Kasumi-1 (cell line): ENCODE measurements at regions not wholly inside any gene's neighbourhood (a gene's known extent, or its start where the extent isn't known, plus 50 kb on each side); places are given as distances from the start of the nearest gene placed in this dataset.
"Not testable (repeated sequence)": the region's sequence is repeated elsewhere in the genome, so short reads cannot be mapped to it uniquely, and the experiment has no call there.

Source experiments
- DNase-seq, 2 experiments: peaks; one replicate each; lab custom pipeline; 2025; lab: John Stamatoyannopoulos, UW

DNA sequence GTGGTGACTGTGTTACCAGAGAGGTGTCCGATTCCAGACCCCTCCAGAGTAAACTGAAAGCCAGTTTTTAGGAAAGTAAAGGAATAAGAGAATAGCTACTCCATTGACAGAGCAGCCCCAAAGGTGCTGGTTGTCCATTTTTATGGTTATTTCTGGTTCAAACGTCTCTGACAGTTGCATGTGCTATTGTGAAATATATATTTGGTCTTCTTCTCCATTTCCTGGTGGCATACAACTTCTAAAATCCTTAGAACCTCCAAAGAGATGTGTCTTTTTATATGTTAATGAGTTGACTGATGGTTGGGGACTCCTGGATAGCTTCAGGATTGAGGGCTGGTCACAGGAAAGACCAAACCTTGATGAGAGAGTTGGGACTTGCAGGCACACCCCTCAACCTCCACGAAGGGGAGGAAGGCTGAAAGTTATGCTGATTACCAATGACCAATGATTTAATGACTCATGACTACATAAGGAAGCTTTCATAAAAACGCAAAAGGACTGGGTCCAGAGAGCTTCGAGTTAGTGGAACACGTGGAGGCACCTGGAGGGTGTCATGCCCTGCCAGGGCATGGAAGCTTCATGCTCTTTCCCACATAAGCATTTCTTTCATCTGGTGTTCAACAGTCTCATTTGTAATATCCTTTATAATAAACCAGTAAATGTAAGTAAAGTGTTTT is 100.7 kb downstream of the SLC16A1 start:
- DNase-seq = no peak

DNA sequence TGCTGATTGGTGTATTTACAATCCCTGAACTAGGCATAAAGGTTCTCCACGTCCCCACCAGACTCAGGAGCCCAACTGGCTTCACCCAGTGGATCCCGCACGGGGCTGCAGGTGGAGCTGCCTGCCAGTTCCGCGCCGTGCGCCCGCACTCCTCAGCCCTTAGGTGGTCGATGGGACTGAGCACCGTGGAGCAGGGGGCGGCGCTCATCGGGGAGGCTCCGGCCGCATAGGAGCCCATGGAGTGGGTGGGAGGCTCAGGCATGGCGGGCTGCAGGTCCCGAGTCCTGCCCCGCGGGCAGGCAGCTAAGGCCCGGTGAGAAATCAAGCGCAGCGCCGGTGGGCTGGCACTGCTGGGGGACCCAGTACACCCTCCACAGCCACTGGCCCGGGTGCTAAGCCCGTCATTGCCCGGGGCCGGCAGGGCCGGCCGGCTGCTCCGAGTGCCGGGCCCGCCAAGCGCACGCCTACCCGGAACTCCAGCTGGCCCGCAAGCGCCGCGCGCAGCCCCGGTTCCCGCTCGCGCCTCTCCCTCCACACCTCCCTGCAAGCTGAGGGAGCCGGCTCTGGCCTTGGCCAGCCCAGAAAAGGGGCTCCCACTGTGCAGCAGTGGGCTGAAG is 101.5 kb downstream of the SLC16A1 start:
- DNase-seq = not testable (repeated sequence)

DNA sequence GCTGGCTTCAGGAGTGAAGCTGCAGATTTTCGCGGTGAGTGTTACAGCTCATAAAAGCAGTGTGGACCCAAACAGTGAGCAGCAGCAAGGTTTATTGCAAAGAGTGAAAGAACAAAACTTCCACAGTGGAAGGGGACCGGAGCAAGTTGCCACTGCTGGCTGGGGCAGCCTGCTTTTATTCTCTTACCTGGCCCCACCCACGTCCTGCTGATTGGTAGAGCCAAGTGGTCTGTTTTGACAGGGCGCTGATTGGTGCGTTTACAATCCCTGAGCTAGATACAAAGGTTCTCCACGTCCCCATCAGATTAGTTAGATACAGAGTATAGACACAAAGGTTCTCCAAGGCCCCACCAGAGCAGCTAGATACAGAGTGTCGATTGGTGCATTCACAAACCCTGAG is 102.1 kb downstream of the SLC16A1 start:
- DNase-seq = not testable (repeated sequence)

DNA sequence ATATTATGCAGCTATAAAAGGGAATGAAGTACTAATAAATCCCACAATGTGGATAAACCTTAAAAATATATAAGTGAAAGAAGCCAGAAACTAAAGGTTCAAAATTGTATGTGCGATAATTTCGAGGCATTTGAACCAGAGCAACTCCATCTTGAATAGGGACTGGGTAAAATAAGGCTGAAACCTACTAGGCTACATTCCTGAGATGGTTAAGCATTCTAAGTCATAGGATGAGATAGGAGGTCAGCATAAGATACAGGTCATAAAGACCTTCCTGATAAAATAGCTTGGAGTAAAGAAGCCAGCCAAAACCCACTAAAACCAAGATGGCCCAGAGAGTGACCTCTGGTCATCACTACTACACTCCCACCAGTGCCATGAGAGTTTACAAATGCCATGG is 103.1 kb downstream of the SLC16A1 start:
- no peak for DNase-seq

DNA sequence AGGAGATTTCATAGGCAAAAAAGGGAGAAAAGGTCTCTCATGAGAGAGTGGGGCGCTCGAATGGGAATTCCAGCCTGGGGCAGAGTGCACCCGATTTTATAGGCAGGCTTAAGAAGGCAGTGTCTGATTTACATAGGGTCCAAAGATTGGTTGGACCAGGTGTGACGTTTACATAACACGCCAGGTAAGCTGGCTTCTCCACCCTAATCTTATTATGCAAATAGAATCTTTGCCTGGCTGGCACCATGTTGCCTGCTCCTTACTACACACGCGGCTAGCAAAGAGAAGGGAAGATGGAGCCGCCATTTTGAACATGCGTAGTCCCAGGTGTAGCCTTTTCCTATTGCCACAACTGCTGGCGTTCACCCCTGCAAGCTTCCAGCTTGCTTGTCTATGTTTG is 103.7 kb downstream of the SLC16A1 start:
- DNase-seq = no peak

DNA sequence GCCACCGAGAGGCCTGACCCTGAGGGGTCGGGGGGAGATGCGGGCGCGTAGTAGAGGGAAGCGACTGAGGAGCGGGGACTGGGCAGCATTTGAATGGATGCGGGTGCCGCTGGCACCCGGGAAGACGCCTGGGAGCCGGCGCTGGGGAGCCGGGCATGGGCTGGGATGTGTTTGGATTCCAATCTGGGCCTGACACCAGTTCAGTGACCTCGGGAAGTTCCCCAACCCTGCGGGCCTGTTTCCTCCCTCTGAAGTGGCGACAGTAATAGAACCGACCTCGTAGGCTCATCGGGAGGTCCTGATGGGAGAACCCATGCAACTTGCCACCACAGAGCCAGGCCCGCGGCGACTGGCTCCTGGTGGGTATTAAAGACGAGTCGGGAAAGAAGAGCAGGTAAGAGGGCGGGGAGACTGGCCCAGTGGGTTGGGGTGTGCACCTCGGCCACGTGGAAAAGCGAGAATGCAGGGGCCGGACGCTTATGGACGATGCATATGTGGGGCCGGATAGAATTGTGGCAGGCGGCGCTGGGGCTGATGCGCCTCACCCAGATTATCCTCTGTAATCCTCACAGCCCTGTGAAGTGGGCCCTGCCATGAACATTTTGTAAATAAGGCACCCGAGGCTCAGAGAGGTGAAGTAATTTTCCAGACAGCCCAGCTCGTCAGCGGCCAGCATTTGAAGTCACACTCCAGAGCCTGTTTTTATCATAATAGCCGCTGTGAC is 105.8 kb downstream of the SLC16A1 start:
- no peak for DNase-seq

DNA sequence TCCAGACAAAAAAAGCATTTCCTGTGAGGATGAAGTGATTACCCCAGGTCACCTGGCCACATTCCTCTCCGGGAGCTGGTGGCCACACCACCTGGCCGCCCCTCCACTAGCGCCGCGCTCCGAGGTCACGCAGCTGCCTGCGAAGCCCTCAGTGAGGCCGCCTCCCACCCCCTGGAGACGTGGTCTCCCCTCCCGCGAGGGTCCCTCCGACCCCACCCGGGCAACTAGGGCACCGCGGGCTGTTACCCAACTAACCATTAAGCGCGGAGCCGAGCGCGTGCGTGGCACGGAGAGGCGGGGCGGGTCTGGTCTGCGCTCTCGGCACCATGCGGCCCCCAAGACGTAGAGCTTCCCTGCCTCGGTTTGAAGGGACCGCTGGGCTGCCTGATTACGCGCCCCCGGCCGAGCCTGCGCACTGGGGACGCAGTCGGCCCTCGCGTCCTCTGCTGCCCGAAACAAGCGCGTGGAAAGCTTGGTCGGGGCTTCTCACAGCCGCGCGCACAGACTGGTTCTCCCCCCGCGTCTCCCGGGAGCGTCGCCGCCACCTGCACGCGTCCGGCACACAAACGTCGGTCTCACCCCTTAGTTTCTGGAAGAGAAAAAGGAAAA is 106.5 kb downstream of the SLC16A1 start:
- peak; percentile 61 to 67 for DNase-seq

DNA sequence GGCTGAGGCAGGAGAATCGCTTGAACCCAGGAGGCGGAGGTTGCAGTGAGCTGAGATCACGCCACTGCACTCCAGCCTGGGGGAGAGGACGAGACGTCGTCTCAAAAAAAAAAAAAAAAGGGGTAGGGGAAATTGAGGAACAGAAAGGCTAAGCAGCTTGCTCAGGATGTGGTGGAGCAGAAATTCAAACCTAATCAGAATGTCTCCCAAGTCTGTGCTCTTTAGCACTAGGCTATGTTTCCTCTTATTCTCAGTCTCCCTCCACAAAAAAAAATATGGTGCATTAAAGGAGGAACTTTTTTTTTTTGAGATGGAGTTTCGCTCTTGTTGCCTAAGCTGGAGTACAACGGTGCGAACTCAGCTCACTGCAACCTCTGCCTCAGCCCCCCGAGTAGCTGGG is 114.2 kb downstream of the SLC16A1 start:
- peak; percentile 82 to 85 for DNase-seq

DNA sequence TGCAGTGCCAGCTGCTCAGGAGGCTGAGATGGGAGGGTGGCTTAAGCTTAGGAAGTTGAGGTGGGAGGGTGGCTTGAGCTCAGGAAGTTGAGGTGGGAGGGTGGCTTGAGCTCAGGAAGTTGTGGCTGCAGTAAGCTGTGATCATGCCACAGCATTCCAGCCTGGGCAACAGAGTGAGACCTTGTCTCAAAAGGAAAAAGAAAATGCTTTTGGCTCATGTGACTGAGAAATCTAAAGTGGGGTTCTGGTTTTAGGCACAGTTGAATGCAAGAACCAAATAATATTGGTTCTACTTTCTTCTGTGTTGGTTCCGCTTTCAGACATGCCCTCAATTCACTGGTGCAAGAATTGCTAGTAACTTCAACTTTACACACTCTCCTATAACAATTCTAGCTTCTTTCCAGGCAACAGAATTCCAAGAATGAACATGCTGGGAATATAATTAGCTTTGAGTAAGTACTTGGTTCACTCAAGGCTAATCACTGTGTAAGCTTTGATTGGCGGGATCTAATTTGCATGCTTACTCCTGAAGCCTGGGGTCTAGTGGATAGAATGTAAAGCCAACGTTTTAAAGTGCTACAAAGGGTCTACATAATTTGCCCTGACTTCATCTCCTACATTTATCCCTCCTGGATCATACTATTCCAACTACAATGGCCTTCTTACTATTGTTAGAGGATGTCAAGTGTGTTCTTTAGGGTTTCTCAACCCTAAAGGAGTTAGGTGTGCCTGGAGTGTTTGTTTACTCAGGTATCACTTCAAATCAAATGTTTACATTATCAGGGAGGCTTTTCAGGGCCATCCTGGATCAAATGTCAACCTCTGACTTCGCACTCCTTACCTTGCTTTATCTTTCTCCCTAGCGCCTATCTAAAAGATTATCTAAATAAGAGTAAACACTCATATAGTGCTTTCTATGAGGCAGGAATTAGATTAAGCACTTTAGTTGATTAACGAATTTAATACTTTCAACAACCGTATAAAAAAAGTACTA is 115.1 kb downstream of the SLC16A1 start:
- peak; percentile 57 to 62 for DNase-seq

DNA sequence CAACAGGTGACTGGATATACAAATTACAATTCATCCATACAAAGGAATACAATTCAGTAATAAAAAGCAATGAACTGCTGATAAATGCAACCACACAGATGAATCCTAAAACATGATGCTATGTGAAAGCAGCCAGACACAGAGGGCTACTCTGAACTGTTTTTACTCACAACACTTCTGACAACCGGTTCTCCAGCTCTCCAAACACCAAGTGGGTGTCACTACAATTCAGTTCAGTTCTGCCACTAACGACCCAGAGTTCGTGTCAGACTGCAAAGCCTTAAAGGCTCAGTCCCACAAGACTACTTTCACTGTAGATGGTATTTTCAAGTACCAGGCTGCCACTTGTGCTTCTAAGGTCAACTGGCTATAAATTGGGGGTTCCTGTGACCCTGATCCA is 119.4 kb downstream of the SLC16A1 start:
- DNase-seq = no peak

DNA sequence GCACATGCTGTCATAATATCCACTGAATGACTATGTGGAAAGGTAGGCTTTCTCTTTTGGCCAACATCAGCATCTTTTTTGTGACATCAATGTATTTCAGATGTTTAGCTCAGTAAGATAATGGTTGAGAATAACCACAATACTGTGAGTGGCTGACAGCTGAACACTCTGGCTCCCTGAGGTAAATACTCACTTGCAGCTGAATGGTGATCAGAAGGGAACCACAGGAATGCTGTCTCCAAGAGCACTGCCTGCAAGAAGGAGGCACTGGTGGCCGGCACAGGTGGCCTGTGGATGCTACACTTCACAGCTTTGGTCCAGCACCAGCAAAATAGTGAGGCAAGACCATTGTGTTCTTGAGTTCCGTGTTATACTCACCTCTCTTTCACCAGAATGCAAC is 118.7 kb upstream of the PPM1J start:
- DNase-seq = no peak

DNA sequence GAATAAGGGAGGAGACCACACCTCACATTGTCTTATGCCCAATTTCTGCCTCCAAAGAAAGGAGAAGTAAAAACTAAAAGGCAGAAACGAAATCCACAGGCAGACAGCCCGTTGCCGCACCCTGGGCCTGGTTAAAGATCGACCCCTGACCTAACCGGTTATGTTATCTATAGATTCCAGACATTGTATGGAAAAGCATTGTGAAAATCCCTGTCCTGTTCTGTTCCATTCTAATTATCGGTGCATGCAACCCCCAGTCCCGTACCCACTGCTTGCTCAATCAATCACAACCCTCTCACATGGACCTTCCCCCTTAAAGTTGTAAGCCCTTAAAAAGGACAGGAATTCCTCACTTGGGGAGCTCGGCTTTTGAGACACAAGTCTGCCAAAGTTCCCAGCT is 117.1 kb upstream of the PPM1J start:
- DNase-seq = not testable (repeated sequence)

DNA sequence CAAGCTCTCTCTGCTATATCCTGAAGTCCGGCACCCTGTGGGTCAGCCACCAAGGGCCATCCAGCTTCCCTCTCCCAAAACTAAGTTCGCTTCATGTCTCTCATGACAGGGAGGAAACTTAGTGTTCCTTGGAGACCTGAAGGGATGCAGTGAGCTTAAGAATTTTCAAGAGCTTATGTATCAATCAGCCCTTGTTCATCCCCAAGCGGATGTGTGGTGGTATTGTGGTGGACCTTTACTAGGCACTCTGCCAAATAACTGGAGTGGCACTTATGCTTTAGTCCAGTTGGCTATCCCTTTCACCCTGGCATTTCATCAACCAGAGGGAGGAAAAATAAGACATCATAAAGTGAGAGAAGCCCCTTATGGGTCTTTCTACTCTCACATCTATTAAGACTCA is 114.6 kb upstream of the PPM1J start:
- not testable (repeated sequence) for DNase-seq

DNA sequence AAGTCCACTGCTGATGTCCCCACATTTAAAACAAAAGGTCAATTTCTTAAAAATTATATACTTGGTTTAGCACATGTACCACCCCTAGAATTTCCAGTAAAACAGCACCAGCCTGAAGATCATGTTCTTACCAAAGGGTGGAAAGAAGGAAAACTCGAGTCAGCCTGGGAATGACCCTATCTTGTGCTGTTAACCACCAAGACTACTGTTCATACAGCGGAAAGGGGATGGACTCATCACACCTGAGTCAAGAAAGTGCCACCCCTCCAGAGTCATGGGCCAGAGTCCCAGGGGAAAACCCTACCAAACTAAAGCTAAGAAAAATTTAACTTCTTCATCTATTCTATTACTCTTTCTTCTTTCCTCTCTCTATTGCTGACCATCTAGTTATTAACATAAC is 113.6 kb upstream of the PPM1J start:
- no peak for DNase-seq

DNA sequence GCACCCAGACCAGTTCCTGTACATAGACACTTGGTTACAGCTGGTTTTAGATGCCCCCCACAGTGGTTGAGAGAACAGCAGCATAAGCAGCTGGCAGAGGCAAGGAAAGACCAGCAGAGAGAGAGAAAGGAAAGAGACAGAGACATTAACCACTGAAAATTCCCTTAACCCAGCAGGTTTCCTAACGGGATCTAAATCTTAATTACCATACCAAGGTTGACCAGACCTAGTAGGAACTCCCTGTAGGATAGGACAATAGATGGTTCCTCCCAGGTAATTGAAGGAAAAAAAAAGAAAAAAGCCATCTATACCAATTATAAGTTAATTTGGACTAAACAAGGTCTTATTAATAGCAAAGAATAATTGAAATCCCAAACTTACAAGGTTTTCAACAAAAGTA is 112.3 kb upstream of the PPM1J start:
- not testable (repeated sequence) for DNase-seq

DNA sequence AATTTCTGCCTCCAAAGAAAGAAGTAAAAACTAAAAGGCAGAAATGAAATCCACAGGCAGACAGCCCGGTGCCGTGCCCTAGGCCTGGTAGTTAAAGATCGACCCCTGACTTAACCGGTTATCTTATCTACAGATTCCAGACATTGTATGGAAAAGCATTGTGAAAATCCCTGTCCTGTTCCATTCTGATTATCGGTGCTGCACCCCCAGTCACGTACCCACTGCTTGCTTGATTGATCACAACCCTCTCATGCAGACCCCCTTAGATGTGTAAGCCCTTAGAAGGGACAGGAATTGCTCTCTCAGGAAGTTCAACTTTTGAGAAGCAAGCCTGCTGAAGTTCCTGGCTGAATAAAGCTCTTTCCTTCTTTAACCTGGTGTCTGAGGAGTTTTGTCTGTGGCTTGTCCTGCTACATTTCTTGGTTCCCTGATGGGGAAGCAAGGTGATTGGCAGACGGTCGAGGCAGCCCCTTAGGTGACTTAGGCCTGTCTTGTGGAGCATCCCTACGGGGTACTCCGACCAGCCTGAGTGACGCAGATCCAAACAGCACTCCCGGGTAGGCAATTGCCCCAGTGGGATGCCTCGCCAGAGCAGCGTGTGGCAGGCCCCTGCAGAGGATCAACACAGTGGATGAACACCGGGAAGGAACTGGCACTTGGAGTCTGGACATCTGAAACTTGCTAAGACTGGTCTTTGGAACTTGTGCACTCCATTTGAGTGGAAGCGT is 111.2 kb upstream of the PPM1J start:
- DNase-seq = no peak

DNA sequence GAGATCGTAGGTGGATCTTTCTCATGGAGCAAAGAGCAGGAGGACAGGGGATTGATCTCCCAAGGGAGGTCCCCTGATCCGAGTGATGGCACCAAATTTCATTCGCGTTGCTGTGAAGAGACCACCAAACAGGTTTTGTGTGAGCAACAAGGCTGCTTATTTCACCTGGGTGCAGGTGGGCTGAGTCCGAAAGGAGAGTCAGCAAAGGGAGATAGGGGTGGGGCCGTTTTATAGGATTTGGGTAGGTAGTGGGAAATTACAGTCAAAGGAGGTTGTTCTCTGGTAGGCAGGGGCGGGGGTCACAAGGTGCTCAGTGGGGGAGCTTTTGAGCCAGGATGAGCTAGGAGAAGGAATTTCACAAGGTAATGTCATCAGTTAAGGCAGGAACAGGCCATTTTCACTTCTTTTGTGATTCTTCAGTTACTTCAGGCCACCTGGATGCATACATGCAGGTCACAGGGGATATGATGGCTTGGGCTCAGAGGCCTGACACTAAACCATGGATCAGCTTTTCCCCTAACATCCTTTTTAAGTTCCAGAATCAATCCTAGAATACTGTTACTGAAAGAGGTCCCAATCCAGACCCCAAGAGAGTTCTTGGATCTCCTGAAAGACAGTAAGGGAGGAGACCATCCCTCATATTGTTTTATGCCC is 110.6 kb upstream of the PPM1J start:
- DNase-seq = not testable (repeated sequence)

DNA sequence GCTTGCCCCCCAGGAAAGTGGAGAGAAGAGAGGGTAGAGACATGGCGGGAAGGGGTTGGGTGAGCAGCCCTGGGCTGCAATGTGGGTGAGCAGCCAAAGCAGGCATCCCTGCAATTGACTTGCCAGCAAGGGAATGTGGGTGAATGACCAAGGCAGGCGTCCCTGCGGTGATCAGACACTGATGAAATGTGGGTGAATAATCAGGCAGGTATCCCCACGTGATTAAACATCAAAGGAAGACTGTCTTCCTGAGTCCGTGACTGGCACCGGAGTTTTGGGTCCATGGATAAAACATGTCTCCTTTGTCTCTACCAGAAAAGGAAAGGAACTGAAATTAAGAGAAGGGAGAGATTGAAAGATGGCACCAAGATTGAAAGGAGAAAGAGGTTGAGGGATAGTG is 109.9 kb upstream of the PPM1J start:
- DNase-seq = not testable (repeated sequence)

DNA sequence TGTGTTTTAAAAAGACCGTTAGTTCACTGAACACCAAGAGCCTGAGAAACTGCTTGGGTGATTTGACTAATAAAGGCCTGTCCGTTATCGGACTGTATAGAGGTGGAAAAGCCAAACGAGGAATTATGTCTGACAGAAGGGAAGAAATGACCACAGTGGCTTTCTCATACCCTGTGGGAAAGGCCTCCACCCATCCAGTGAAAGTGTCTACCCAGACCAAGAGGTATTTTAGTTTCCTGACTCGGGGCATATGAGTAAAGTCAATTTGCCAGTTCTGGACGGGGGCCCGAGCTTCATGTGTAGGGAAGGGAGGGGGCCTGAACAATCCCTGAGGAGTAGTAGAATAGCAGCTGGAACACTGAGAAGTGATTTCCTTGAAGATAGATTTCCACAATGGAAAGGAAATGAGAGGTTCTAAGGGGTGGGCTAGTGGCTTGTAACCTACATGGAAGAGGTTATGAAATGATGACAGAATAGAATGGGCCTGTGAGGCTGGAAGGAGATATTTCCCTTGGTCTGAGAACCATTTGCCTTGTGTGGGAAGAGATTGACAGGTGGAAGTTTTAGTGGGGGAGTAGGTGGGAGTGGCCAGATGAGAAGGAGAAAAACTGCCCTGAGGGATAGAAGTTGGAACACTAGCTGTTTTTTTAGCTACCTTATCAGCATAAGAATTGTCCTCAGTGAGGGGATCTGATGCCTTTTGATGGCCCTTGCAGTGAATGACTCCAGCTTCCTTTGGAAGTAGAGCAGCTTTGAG is 106.4 kb upstream of the PPM1J start:
- not testable (repeated sequence) for DNase-seq
